PC-3 (cell line): ENCODE measurements at regions not wholly inside any gene's neighbourhood (a gene's known extent, or its start where the extent isn't known, plus 50 kb on each side); places are given as distances from the start of the nearest gene placed in this dataset.

Experiments
- ATAC-seq: fragments of 200-7000 bp; cut with Tn5 transposase; 2 replicates; pipeline ENCODE4 v1.9.1; 2020; ENCODE audit warnings: mild to moderate bottlenecking, moderate library complexity
- BruUV-seq: library from RNA; stranded (reverse); fragments of 400-500 nt; replicated peaks from 2 replicates; lab custom pipeline; 2021; lab: Mats Ljungman, UMichigan
- CTCF ChIA-PET: fragments of 300-600 bp; sonication (Branson Sonifier 250); formaldehyde crosslinking; loops from one replicate; lab custom pipeline; 2022; ENCODE audit warnings: antibody characterized with exemption; lab: Charles Lee
- POLR2A ChIA-PET: fragments of 300-600 bp; sonication (Branson Sonifier 250); formaldehyde crosslinking; loops from one replicate; lab custom pipeline; 2022; ENCODE audit warnings: antibody characterized with exemption; ENCODE audit not compliant: unreplicated experiment; lab: Charles Lee
- DNase-seq: peaks from one replicate; pipeline ENCODE4 v3.0.0-alpha.2; 2015
- H2AFZ ChIP-seq: fragments of 300-600 bp; sonication (generic); 2 replicates; pipeline ENCODE4 v1.6.0; 2016; ENCODE audit warnings: antibody characterized with exemption, low read length
- H3F3A ChIP-seq: fragments of 300-600 bp; sonication (generic); one replicate; pipeline ENCODE4 v1.6.0; 2017; ENCODE audit warnings: antibody characterized with exemption, low read length, control low read depth, mild to moderate bottlenecking; ENCODE audit not compliant: unreplicated experiment
- H3K27ac ChIP-seq: fragments of 300-600 bp; sonication (generic); 2 replicates; pipeline ENCODE4 v1.5.1; 2016; ENCODE audit warnings: mild to moderate bottlenecking, low read length
- H3K27me3 ChIP-seq: fragments of 300-600 bp; sonication (generic); 2 replicates; pipeline ENCODE4 v1.6.1; 2016; ENCODE audit warnings: low read length, mixed read lengths
- H3K36me3 ChIP-seq: fragments of 300-600 bp; sonication (generic); 2 replicates; pipeline ENCODE4 v1.6.1; 2016; ENCODE audit warnings: low read depth, mixed run types, low read length, mixed read lengths
- H3K4me1 ChIP-seq: fragments of 300-600 bp; sonication (generic); 2 replicates; pipeline ENCODE4 v1.5.1; 2016; ENCODE audit warnings: low read length; ENCODE audit not compliant: insufficient read depth
- H3K4me2 ChIP-seq: fragments of 300-600 bp; sonication (generic); 2 replicates; pipeline ENCODE4 v1.6.0; 2016; ENCODE audit warnings: low read length
- H3K4me3 ChIP-seq: fragments of 300-600 bp; sonication (generic); 2 replicates; pipeline ENCODE4 v1.5.1; 2016; ENCODE audit warnings: mild to moderate bottlenecking, low read length, mixed read lengths
- H3K79me2 ChIP-seq: fragments of 300-600 bp; sonication (generic); 2 replicates; pipeline ENCODE4 v1.6.1; 2017; ENCODE audit warnings: low read length, mixed read lengths
- H3K9ac ChIP-seq: fragments of 300-600 bp; sonication (generic); 2 replicates; pipeline ENCODE4 v1.6.0; 2016; ENCODE audit warnings: mild to moderate bottlenecking, low read length
- H3K9me2 ChIP-seq: fragments of 300-600 bp; sonication (generic); replicated peaks from 2 replicates; pipeline ENCODE4 v1.6.1; 2016; ENCODE audit warnings: mixed run types, low read length, mixed read lengths
- H3K9me3 ChIP-seq: fragments of 300-600 bp; sonication (generic); 2 replicates; pipeline ENCODE4 v1.6.1; 2016; ENCODE audit warnings: low read length, mixed read lengths
- H4K20me1 ChIP-seq: fragments of 300-600 bp; sonication (generic); 2 replicates; pipeline ENCODE4 v1.6.1; 2016; ENCODE audit warnings: low read length, mixed read lengths
- CTCF ChIP-seq: fragments of 300-600 bp; sonication (generic); conservative IDR thresholded peaks from 2 replicates; pipeline ENCODE4 v1.5.1; 2017; ENCODE audit warnings: antibody characterized with exemption, low read depth, mild to moderate bottlenecking, low read length
- EZH2 ChIP-seq: fragments of 300-600 bp; sonication (generic); IDR thresholded peaks from one replicate; pipeline ENCODE4 v1.6.1; 2017; ENCODE audit warnings: antibody characterized with exemption, mild to moderate bottlenecking, low read length; ENCODE audit not compliant: unreplicated experiment
- EZH2phosphoT487 ChIP-seq: fragments of 300-600 bp; sonication (generic); IDR thresholded peaks from 2 replicates; pipeline ENCODE4 v1.6.1; 2018; ENCODE audit warnings: mild to moderate bottlenecking, antibody characterized with exemption, low read length, borderline replicate concordance
- intact Hi-C: fragments of 100-400 bp; cut with micrococcal nuclease; formaldehyde crosslinking; loops from 2 replicates; pipeline ENCODE4 v1.9.0; 2023

- TF ChIP-seq CTCF, result no peak
- no peak for TF ChIP-seq EZH2
- no peak for TF ChIP-seq EZH2phosphoT487
- Histone ChIP-seq H3K79me2 (no peaks in the 10 kb centered on the region), H3K4me3 (no peak overlapping the region), H3F3A (no peaks in the 10 kb centered on the region), H3K27me3 (no peaks in the 10 kb centered on the region), H3K36me3 (no peaks in the 10 kb centered on the region), H3K27ac (no peak overlapping the region), H3K4me1 (no peaks in the 10 kb centered on the region), H3K4me2 (no peak overlapping the region), H3K9me2 (no peaks in the 10 kb centered on the region), H4K20me1 (0 out of 2 replicates have a peak, but pooled peaks cover 3% of the 10 kb centered on the region), H3K9ac (no peak overlapping the region), H2AFZ (no peak overlapping the region), H3K9me3 (peaks cover 9% of the 10 kb centered on the region; the same call in 1 of the 2 replicates)
- no peak for DNase-seq
- CTCF ChIA-PET, result interaction anchor here (0.6 kb wide), 2 partner anchors 11 to 232 kb away, joined by 3 to 4 read pairs; no protein-coding TSS in a partner anchor
- POLR2A ChIA-PET, result no interaction called here
- no TSS peak for BruUV-seq
- no peak for ATAC-seq
- intact Hi-C loops, result loop anchor here (10.0 kb wide), 1 partner anchor 259 kb away; no protein-coding TSS in a partner anchor
Measured at GRCh38 chr5:12013351-12013750, 109.1 kb upstream of the CTNND2 start.

- BruUV-seq, result no TSS peak
- no peak for ATAC-seq
- Histone ChIP-seq H3K9ac (no peak overlapping the region), H2AFZ (no peak overlapping the region), H3K27me3 (no peaks in the 10 kb centered on the region), H3K27ac (no peak overlapping the region), H4K20me1 (no peaks in the 10 kb centered on the region), H3K9me3 (no peaks in the 10 kb centered on the region), H3F3A (no peaks in the 10 kb centered on the region), H3K79me2 (no peaks in the 10 kb centered on the region), H3K36me3 (no peaks in the 10 kb centered on the region), H3K4me3 (no peak overlapping the region), H3K4me2 (no peak overlapping the region), H3K4me1 (no peaks in the 10 kb centered on the region), H3K9me2 (no peaks in the 10 kb centered on the region)
- ChIA-PET POLR2A (no interaction called here), CTCF (no interaction called here)
- intact Hi-C loops, result no loop called here
- TF ChIP-seq EZH2phosphoT487 (no peak), CTCF (no peak), EZH2 (no peak)
- no peak for DNase-seq
Measured at GRCh38 chr5:12003680-12004079, 99.4 kb upstream of the CTNND2 start.

- no peaks in the 10 kb centered on the region for H3K4me1 ChIP-seq
- CTCF ChIA-PET, result no interaction called here
Measured at GRCh38 chr5:11998397-11998796, 94.2 kb upstream of the CTNND2 start.

More at GRCh38 chr5:11998397-11998796, 94.2 kb upstream of the CTNND2 start:
- H3K36me3 ChIP-seq, result no peaks in the 10 kb centered on the region
- no peaks in the 10 kb centered on the region for H3K27me3 ChIP-seq
- POLR2A ChIA-PET, result no interaction called here
- no peaks in the 10 kb centered on the region for H4K20me1 ChIP-seq
- ATAC-seq, result no peak
- H3F3A ChIP-seq, result no peaks in the 10 kb centered on the region
- no peak for TF ChIP-seq EZH2
- no peak for TF ChIP-seq EZH2phosphoT487
- TF ChIP-seq CTCF, result no peak
- H3K9me3 ChIP-seq, result no peaks in the 10 kb centered on the region
- no peaks in the 10 kb centered on the region for H3K9me2 ChIP-seq
- H3K27ac ChIP-seq, result no peak overlapping the region
- no peak for DNase-seq
- no peak overlapping the region for H3K9ac ChIP-seq
- intact Hi-C loops, result no loop called here
- no peak overlapping the region for H2AFZ ChIP-seq
- BruUV-seq, result no TSS peak
- no peak overlapping the region for H3K4me3 ChIP-seq
- no peaks in the 10 kb centered on the region for H3K79me2 ChIP-seq
- no peak overlapping the region for H3K4me2 ChIP-seq
